ENCODE measurements at regions not wholly inside any gene's neighbourhood (a gene's known extent, or its start where the extent isn't known, plus 50 kb on each side); places are given as distances from the start of the nearest gene placed in this dataset.

- TF ChIP-seq EZH2 (IDR thresholded peaks at IDR 0.05; ENCODE audit: low read depth, unreplicated experiment) (no peak), CREB1 (CRISPR knock-in tag; IDR thresholded peaks at IDR 0.05; ENCODE audit: low read depth) (no peak), ZNF331 (CRISPR knock-in tag; IDR thresholded peaks at IDR 0.05; ENCODE audit: low read depth) (no peak), NANOG (IDR thresholded peaks at IDR 0.05; ENCODE audit: borderline replicate concordance) (no peak), JUNB (IDR thresholded peaks at IDR 0.05; ENCODE audit: unreplicated experiment) (no peak), POLR2AphosphoS5 (IDR thresholded peaks at IDR 0.05; ENCODE audit: low read depth) (no peak), EZH2phosphoT487 (IDR thresholded peaks at IDR 0.05; ENCODE audit: unreplicated experiment) (no peak)
- TF ChIP-seq, protein P1, sequence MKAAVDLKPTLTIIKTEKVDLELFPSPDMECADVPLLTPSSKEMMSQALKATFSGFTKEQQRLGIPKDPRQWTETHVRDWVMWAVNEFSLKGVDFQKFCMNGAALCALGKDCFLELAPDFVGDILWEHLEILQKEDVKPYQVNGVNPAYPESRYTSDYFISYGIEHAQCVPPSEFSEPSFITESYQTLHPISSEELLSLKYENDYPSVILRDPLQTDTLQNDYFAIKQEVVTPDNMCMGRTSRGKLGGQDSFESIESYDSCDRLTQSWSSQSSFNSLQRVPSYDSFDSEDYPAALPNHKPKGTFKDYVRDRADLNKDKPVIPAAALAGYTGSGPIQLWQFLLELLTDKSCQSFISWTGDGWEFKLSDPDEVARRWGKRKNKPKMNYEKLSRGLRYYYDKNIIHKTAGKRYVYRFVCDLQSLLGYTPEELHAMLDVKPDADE (IDR thresholded peaks at IDR 0.05): no peak
- TF ChIP-seq, protein P2, sequence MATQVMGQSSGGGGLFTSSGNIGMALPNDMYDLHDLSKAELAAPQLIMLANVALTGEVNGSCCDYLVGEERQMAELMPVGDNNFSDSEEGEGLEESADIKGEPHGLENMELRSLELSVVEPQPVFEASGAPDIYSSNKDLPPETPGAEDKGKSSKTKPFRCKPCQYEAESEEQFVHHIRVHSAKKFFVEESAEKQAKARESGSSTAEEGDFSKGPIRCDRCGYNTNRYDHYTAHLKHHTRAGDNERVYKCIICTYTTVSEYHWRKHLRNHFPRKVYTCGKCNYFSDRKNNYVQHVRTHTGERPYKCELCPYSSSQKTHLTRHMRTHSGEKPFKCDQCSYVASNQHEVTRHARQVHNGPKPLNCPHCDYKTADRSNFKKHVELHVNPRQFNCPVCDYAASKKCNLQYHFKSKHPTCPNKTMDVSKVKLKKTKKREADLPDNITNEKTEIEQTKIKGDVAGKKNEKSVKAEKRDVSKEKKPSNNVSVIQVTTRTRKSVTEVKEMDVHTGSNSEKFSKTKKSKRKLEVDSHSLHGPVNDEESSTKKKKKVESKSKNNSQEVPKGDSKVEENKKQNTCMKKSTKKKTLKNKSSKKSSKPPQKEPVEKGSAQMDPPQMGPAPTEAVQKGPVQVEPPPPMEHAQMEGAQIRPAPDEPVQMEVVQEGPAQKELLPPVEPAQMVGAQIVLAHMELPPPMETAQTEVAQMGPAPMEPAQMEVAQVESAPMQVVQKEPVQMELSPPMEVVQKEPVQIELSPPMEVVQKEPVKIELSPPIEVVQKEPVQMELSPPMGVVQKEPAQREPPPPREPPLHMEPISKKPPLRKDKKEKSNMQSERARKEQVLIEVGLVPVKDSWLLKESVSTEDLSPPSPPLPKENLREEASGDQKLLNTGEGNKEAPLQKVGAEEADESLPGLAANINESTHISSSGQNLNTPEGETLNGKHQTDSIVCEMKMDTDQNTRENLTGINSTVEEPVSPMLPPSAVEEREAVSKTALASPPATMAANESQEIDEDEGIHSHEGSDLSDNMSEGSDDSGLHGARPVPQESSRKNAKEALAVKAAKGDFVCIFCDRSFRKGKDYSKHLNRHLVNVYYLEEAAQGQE (IDR thresholded peaks at IDR 0.05; ENCODE audit: unreplicated experiment): no peak
Observed at GRCh38 chr6:74603322-74604076, 602.4 kb downstream of the COL12A1 start (continued).

GRCh38 chr6:74602206-74602605 is 603.6 kb downstream of the COL12A1 start:
- H3K4me3 ChIP-seq: no peak overlapping the region
- no peaks in the 10 kb centered on the region for H4K20me1 ChIP-seq (replicated peaks; ENCODE audit: insufficient read depth)
- Mint-ChIP-seq H3K27me3 (ENCODE audit: insufficient read depth, low read depth, poor library complexity) (peaks cover 2% of the 10 kb centered on the region), H3K27ac (no peak overlapping the region), H3K4me3 (no peak overlapping the region), H3K36me3 (ENCODE audit: low read depth) (no peaks in the 10 kb centered on the region), H3K9me3 (no peaks in the 10 kb centered on the region), H3K4me1 (peaks cover 7% of the 10 kb centered on the region)
- no peak overlapping the region for H2AFZ ChIP-seq
- DNase-seq (ENCODE audit: low spot score) (no peak), ATAC-seq (no peak)
- TF ChIP-seq, protein P3, sequence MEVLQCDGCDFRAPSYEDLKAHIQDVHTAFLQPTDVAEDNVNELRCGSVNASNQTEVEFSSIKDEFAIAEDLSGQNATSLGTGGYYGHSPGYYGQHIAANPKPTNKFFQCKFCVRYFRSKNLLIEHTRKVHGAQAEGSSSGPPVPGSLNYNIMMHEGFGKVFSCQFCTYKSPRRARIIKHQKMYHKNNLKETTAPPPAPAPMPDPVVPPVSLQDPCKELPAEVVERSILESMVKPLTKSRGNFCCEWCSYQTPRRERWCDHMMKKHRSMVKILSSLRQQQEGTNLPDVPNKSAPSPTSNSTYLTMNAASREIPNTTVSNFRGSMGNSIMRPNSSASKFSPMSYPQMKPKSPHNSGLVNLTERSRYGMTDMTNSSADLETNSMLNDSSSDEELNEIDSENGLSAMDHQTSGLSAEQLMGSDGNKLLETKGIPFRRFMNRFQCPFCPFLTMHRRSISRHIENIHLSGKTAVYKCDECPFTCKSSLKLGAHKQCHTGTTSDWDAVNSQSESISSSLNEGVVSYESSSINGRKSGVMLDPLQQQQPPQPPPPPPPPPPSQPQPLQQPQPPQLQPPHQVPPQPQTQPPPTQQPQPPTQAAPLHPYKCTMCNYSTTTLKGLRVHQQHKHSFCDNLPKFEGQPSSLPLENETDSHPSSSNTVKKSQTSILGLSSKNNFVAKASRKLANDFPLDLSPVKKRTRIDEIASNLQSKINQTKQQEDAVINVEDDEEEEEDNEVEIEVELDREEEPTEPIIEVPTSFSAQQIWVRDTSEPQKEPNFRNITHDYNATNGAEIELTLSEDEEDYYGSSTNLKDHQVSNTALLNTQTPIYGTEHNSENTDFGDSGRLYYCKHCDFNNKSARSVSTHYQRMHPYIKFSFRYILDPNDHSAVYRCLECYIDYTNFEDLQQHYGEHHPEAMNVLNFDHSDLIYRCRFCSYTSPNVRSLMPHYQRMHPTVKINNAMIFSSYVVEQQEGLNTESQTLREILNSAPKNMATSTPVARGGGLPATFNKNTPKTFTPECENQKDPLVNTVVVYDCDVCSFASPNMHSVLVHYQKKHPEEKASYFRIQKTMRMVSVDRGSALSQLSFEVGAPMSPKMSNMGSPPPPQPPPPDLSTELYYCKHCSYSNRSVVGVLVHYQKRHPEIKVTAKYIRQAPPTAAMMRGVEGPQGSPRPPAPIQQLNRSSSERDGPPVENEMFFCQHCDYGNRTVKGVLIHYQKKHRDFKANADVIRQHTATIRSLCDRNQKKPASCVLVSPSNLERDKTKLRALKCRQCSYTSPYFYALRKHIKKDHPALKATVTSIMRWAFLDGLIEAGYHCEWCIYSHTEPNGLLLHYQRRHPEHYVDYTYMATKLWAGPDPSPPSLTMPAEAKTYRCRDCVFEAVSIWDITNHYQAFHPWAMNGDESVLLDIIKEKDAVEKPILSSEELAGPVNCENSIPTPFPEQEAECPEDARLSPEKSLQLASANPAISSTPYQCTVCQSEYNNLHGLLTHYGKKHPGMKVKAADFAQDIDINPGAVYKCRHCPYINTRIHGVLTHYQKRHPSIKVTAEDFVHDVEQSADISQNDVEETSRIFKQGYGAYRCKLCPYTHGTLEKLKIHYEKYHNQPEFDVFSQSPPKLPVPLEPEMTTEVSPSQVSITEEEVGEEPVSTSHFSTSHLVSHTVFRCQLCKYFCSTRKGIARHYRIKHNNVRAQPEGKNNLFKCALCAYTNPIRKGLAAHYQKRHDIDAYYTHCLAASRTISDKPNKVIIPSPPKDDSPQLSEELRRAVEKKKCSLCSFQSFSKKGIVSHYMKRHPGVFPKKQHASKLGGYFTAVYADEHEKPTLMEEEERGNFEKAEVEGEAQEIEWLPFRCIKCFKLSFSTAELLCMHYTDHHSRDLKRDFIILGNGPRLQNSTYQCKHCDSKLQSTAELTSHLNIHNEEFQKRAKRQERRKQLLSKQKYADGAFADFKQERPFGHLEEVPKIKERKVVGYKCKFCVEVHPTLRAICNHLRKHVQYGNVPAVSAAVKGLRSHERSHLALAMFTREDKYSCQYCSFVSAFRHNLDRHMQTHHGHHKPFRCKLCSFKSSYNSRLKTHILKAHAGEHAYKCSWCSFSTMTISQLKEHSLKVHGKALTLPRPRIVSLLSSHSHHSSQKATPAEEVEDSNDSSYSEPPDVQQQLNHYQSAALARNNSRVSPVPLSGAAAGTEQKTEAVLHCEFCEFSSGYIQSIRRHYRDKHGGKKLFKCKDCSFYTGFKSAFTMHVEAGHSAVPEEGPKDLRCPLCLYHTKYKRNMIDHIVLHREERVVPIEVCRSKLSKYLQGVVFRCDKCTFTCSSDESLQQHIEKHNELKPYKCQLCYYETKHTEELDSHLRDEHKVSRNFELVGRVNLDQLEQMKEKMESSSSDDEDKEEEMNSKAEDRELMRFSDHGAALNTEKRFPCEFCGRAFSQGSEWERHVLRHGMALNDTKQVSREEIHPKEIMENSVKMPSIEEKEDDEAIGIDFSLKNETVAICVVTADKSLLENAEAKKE (CRISPR knock-in tag; IDR thresholded peaks at IDR 0.05): no peak
- no peak for TF ChIP-seq ZNF331 (CRISPR knock-in tag; IDR thresholded peaks at IDR 0.05; ENCODE audit: low read depth)
- TF ChIP-seq NANOG (IDR thresholded peaks at IDR 0.05; ENCODE audit: borderline replicate concordance): no peak
- no peak for TF ChIP-seq ZNF114 (CRISPR knock-in tag; IDR thresholded peaks at IDR 0.05)
- TF ChIP-seq JUNB (IDR thresholded peaks at IDR 0.05; ENCODE audit: unreplicated experiment): no peak
- TF ChIP-seq STAT1 (IDR thresholded peaks at IDR 0.05; ENCODE audit: unreplicated experiment): no peak
- TF ChIP-seq EZH2 (IDR thresholded peaks at IDR 0.05; ENCODE audit: low read depth, unreplicated experiment): no peak
- TF ChIP-seq POLR2AphosphoS5 (IDR thresholded peaks at IDR 0.05; ENCODE audit: low read depth): no peak
- TF ChIP-seq, protein P1 (IDR thresholded peaks at IDR 0.05): no peak
- no peak for TF ChIP-seq CREB1 (CRISPR knock-in tag; IDR thresholded peaks at IDR 0.05; ENCODE audit: low read depth)
- H3K4me2 ChIP-seq: no peak overlapping the region
- no peaks in the 10 kb centered on the region for H3K79me2 ChIP-seq (replicated peaks; ENCODE audit: insufficient read depth)
- H3K4me1 ChIP-seq (ENCODE audit: insufficient read depth): no peaks in the 10 kb centered on the region
- H3K27ac ChIP-seq (ENCODE audit: low read depth): no peak overlapping the region
- no peaks in the 10 kb centered on the region for H3F3A ChIP-seq (replicated peaks; ENCODE audit: low read depth)
- H3K27me3 ChIP-seq (ENCODE audit: insufficient read depth): no peaks in the 10 kb centered on the region
- no peaks in the 10 kb centered on the region for H3K9me2 ChIP-seq (ENCODE audit: insufficient read depth)
- no peaks in the 10 kb centered on the region for H3K36me3 ChIP-seq (ENCODE audit: insufficient read depth)

Measured in GM23338 (cell line).